ENCODE measurements at regions not wholly inside any gene's neighbourhood (a gene's known extent, or its start where the extent isn't known, plus 50 kb on each side); places are given as distances from the start of the nearest gene placed in this dataset.

DNA sequence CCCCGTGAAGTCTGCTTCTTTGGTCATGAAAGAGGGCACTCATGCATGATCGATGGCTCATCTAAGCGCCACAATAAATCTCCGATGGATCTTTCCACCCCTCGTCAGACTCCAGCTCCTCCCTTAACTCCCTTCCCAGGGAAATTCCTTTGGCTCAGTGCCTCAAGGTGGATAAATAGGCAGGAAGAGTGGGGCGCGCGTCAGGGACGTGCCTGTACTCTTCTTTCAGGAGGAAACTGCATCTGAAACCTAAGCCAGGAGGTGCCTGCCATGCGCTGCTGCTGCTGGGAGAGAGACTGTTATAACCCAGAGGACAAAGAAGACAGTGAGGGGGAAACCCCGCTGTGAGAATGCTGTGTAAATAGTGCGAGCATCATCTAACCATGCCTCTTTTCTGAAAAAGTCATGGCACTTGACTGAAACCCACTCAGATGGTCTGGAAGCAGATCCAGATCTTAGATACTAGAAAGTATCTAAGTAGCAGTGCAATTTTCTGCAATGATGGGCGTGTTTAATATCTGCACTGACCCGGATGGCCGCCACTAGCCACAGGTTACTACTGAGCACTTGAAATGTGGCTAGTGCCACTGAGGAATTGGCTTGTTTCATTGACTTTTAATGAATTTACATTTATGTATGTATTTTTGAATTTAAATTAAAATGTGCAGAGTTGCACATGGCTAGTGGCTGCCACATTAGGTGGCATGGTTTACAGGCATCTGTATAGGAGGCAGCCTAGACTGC lies 120.3 kb upstream of the BASP1 start:
- TF ChIP-seq CTCF (IDR thresholded peaks at IDR 0.05), result no peak
- no peak for TF ChIP-seq POLR2AphosphoS5 (IDR thresholded peaks at IDR 0.05)

Measured in prostate gland (tissue), 2 donors.